Tibial nerve (tissue), 4 donors: ENCODE measurements at regions not wholly inside any gene's neighbourhood (a gene's known extent, or its start where the extent isn't known, plus 50 kb on each side); places are given as distances from the start of the nearest gene placed in this dataset.

Experiments used
- CTCF ChIP-seq, 5 experiments: fragments of 200-600 bp in 3 of 5; fragments of 450-650 bp in 2 of 5; sonication (generic) in 3 of 5; IDR thresholded peaks; one replicate each; pipeline ENCODE4 v1.5.1; 2016 to 2019; ENCODE audit warnings: antibody characterized with exemption in 5 of 5, mild to moderate bottlenecking in 3 of 5, moderate library complexity in 2 of 5
- EP300 ChIP-seq, 2 donors: sonication (generic); formaldehyde crosslinking; IDR thresholded peaks; one replicate each; pipeline ENCODE4 v1.6.1; 2017; ENCODE audit warnings: antibody characterized with exemption in 2 of 2, mild to moderate bottlenecking in 1 of 2

DNA sequence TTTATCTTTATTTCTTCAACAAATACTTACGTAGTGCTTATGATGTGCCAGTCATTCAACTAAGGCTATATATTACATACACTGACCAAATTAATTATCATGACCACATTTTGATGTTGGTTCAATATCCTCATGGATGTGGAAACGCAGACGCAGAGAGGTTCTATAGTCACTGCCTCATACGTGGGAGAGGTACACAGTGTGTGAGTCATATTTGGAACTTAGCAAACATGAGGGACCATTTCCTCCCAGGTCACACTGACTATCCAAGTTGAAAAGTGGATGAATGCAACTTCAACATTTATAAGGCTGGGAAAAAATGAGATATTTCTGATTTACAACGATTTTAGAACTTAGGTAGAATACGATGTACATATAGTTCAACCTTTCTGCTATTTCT lies 113.6 kb downstream of the PRLHR start:
- TF ChIP-seq CTCF (IDR thresholded peaks at IDR 0.05) (no peak), EP300 (IDR thresholded peaks at IDR 0.05) (no peak)
